K562 (cell line): ENCODE measurements at regions not wholly inside any gene's neighbourhood (a gene's known extent, or its start where the extent isn't known, plus 50 kb on each side); places are given as distances from the start of the nearest gene placed in this dataset.

Experiments
- ATAC-seq: fragments of 200-7000 bp; cut with Tn5 transposase; 3 replicates; pipeline ENCODE4 v1.9.1; 2020; ENCODE audit warnings: moderate library complexity
- BruUV-seq: library from RNA; stranded (reverse); fragments of 400-500 nt; replicated peaks from 2 replicates; lab custom pipeline; 2021; lab: Mats Ljungman, UMichigan
- CTCF ChIA-PET: fragments of 300-600 bp; formaldehyde crosslinking; extraction: SDS; loops from one replicate; lab custom pipeline; 2021; ENCODE audit warnings: low intra/inter-chr PET ratio; lab: Yijun Ruan, JAX
- POLR2A ChIA-PET: fragments of 300-600, 350-650 bp; sonication (Branson Sonifier 250); formaldehyde crosslinking; extraction: SDS; loops from one replicate; lab custom pipeline; 2021; ENCODE audit warnings: antibody characterized with exemption, inconsistent platforms; lab: Yijun Ruan, JAX
- DNase-seq, 4 experiments: peaks; one replicate each; pipeline versions ENCODE4 v3.0.0 to v3.0.0-alpha.2; 2011 to 2018; ENCODE audit warnings: low spot score in 3 of 4, mixed read lengths in 3 of 4; ENCODE audit errors: extremely low read depth in 1 of 4
- FAIRE-seq: peaks from 2 replicates; lab custom pipeline; 2011; peaks lifted over from hg19 to GRCh38; lab: Jason Lieb, UNC
- H2AFZ ChIP-seq: 2 replicates; pipeline ENCODE4 v1.6.0; 2011; ENCODE audit warnings: low read depth, low read length, control low read depth, inconsistent platforms
- H3K27ac ChIP-seq: fragments of 200-600 bp; 3 replicates; pipeline ENCODE4 v1.8.0; 2011; ENCODE audit warnings: low read depth, mild to moderate bottlenecking, control low read depth, inconsistent platforms, low read length, moderate library complexity, mixed read lengths; ENCODE audit errors: extremely low read depth
- H3K27me3 ChIP-seq, 2 experiments: fragments of 300-600 bp in 1 of 2; 2 replicates in 1 of 2; 3 replicates in 1 of 2; pipeline versions ENCODE4 v1.6.0 to v1.8.0; 2011; ENCODE audit warnings: inconsistent platforms in 2 of 2, low read length in 2 of 2, mild to moderate bottlenecking in 1 of 2, mixed read lengths in 1 of 2, moderate library complexity in 1 of 2; ENCODE audit not compliant: control insufficient read depth in 2 of 2, insufficient read depth in 2 of 2
- H3K36me3 ChIP-seq: fragments of 300-600 bp; 3 replicates; pipeline ENCODE4 v1.8.0; 2011; ENCODE audit warnings: mild to moderate bottlenecking, low read length, inconsistent platforms; ENCODE audit not compliant: control insufficient read depth, insufficient read depth
- H3K4me1 ChIP-seq, 2 experiments: fragments of 200-600 bp in 1 of 2; replicated peaks in 1 of 2; 2 replicates in 1 of 2; 3 replicates in 1 of 2; pipeline versions ENCODE4 v1.5.1 to v1.8.0; 2011; ENCODE audit warnings: inconsistent platforms in 2 of 2, low read length in 2 of 2, mild to moderate bottlenecking in 1 of 2, mixed read lengths in 1 of 2, moderate library complexity in 1 of 2; ENCODE audit not compliant: control insufficient read depth in 2 of 2, insufficient read depth in 2 of 2
- H3K4me2 ChIP-seq: 2 replicates; pipeline ENCODE4 v1.6.1; 2011; ENCODE audit warnings: low read length, control low read depth, inconsistent platforms, mixed read lengths; ENCODE audit not compliant: insufficient read depth
- H3K4me3 ChIP-seq: fragments of 200-600 bp; sonication (generic), shearing (Covaris generic); 2 replicates; pipeline ENCODE4 v1.5.1; 2016; ENCODE audit warnings: control low read depth, inconsistent platforms
- H3K79me2 ChIP-seq: fragments of 200-600 bp; 3 replicates; pipeline ENCODE4 v1.8.0; 2011; ENCODE audit warnings: low read length, inconsistent platforms; ENCODE audit not compliant: control insufficient read depth, insufficient read depth
- H3K9ac ChIP-seq, 2 experiments: 2 replicates each; pipeline versions ENCODE4 v1.6.0 to v1.6.1; 2011; ENCODE audit warnings: low read depth in 2 of 2, low read length in 2 of 2, control low read depth in 1 of 2, inconsistent platforms in 1 of 2, mild to moderate bottlenecking in 1 of 2, mixed read lengths in 1 of 2; ENCODE audit not compliant: insufficient read depth in 1 of 2
- H3K9me1 ChIP-seq: one replicate; pipeline ENCODE4 v1.6.0; 2011; ENCODE audit warnings: inconsistent platforms, mild to moderate bottlenecking, low read length, moderate library complexity; ENCODE audit not compliant: control insufficient read depth, insufficient read depth
- H3K9me3 ChIP-seq: replicated peaks from 2 replicates; pipeline ENCODE4 v1.5.1; 2011; ENCODE audit warnings: low read depth, low read length, inconsistent platforms; ENCODE audit not compliant: control insufficient read depth, insufficient read depth
- H4K20me1 ChIP-seq: replicated peaks from 2 replicates; pipeline ENCODE4 v1.6.1; 2011; ENCODE audit warnings: low read length, inconsistent platforms, mixed read lengths; ENCODE audit not compliant: control insufficient read depth, insufficient read depth
- ARHGAP35 ChIP-seq: fragments of 450-650 bp; IDR thresholded peaks from 2 replicates; pipeline ENCODE4 v1.6.1; 2018; ENCODE audit not compliant: partially characterized antibody
- HLTF ChIP-seq: fragments of 450-650 bp; IDR thresholded peaks from 2 replicates; pipeline ENCODE4 v1.6.1; 2016
- JUNB ChIP-seq: fragments of 450-650 bp; formaldehyde crosslinking; conservative IDR thresholded peaks from 2 replicates; pipeline ENCODE4 v1.4.0; 2020; ENCODE audit warnings: mild to moderate bottlenecking
- KAT2B ChIP-seq: IDR thresholded peaks from one replicate; pipeline ENCODE4 v1.6.1; 2012; ENCODE audit warnings: low read depth, mild to moderate bottlenecking, control low read depth, inconsistent platforms, low read length, moderate library complexity
- LEF1 ChIP-seq: fragments of 450-650 bp; IDR thresholded peaks from 2 replicates; pipeline ENCODE4 v1.6.1; 2016; ENCODE audit warnings: mild to moderate bottlenecking
- NCOA1 ChIP-seq: fragments of 450-650 bp; IDR thresholded peaks from 2 replicates; pipeline ENCODE4 v1.6.1; 2016; ENCODE audit warnings: low read depth
- NR2F6 ChIP-seq: fragments of 450-650 bp; formaldehyde crosslinking; IDR thresholded peaks from 2 replicates; pipeline ENCODE4 v1.4.0; 2020; ENCODE audit warnings: mild to moderate bottlenecking
- POLR2G ChIP-seq: fragments of 200-400 bp; formaldehyde crosslinking; IDR thresholded peaks from 2 replicates; pipeline ENCODE4 v1.6.1; 2017; ENCODE audit warnings: low read depth, mild to moderate bottlenecking, antibody characterized with exemption, low read length, moderate library complexity
- SIN3A ChIP-seq, 2 experiments: fragments of 150-350 bp in 1 of 2; IDR thresholded peaks; 2 replicates each; pipeline ENCODE4 v1.6.1; 2011 to 2016; ENCODE audit warnings: borderline replicate concordance in 2 of 2, low read depth in 2 of 2, low read length in 2 of 2, mild to moderate bottlenecking in 2 of 2, moderate library complexity in 2 of 2; ENCODE audit not compliant: control insufficient read depth in 1 of 2
- TAF7 ChIP-seq: fragments of 450-650 bp; IDR thresholded peaks from 2 replicates; pipeline ENCODE4 v1.6.1; 2016; ENCODE audit warnings: missing genetic modification characterization, missing compliant biosample characterization
- ZNF175 ChIP-seq: fragments of 200-800 bp; sonication (Bioruptor generic); IDR thresholded peaks from 2 replicates; pipeline ENCODE4 v1.6.1; 2016; ENCODE audit warnings: low read depth, mild to moderate bottlenecking, missing genetic modification characterization, missing compliant biosample characterization
- ZNF263 ChIP-seq: sonication (generic); formaldehyde crosslinking; IDR thresholded peaks from 2 replicates; pipeline ENCODE4 v1.8.0; 2022; ENCODE audit warnings: mild to moderate bottlenecking, missing genetic modification reagents, borderline replicate concordance
- ZNF75A ChIP-seq: fragments of 450-650 bp; formaldehyde crosslinking; IDR thresholded peaks from 2 replicates; pipeline ENCODE4 v1.4.0; 2020; ENCODE audit warnings: mild to moderate bottlenecking
- WGBS: fragments of 100-300 bp; shearing (Covaris generic); methylation state at CpG from one replicate; pipeline ENCODE4 v1.1.6; 2016; ENCODE audit warnings: low coverage, mixed read lengths; ENCODE audit not compliant: insufficient coverage; ENCODE audit errors: missing lambda C conversion rate; 5-methylcytosine and 5-hydroxymethylcytosine counted together
- in situ Hi-C: fragments of 300-500 bp; cut with MboI; formaldehyde crosslinking; loops from 4 replicates; pipeline ENCODE4 v1.15.0; 2018; ENCODE audit warnings: inconsistent platforms, mixed read lengths
- intact Hi-C: fragments of 100-400 bp; cut with micrococcal nuclease; formaldehyde crosslinking; loops from 2 replicates; pipeline ENCODE4 v1.14.2; 2022
- TF ChIP-seq, protein P1 (sequence below): fragments of 250-450 bp; sonication (Bioruptor Pico); IDR thresholded peaks from 2 replicates; pipeline ENCODE4 v1.8.0; 2021; ENCODE audit warnings: moderate library complexity, mild to moderate bottlenecking, inconsistent platforms
- TF ChIP-seq, protein P2 (sequence below): fragments of 450-650 bp; IDR thresholded peaks from 2 replicates; pipeline ENCODE4 v1.6.1; 2016; ENCODE audit warnings: mild to moderate bottlenecking
- TF ChIP-seq, protein P3 (sequence below): fragments of 450-650 bp; formaldehyde crosslinking; IDR thresholded peaks from 2 replicates; pipeline ENCODE4 v1.4.0; 2020; ENCODE audit warnings: mild to moderate bottlenecking, mixed read lengths

DNA sequence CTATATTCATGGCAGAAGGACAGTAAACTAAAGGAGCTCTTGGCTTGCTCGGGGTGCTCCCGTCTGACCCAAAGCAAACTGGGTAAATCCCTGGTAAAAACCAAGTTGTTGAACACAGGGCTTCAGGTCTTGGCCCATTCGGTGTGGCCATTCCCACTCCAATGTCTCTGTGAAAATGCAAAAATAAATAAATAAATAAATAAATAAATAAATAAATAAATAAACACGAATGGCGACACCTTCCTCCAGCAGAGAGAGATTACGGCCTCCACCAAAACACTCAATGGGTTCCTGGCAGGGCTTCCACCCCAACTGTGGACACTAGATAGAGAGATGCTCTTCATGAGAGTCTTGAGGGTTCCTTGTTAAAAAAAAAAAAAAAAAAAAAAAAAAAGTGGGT is 325.3 kb downstream of the SOX9 start (continued):
- TF ChIP-seq, protein P1, sequence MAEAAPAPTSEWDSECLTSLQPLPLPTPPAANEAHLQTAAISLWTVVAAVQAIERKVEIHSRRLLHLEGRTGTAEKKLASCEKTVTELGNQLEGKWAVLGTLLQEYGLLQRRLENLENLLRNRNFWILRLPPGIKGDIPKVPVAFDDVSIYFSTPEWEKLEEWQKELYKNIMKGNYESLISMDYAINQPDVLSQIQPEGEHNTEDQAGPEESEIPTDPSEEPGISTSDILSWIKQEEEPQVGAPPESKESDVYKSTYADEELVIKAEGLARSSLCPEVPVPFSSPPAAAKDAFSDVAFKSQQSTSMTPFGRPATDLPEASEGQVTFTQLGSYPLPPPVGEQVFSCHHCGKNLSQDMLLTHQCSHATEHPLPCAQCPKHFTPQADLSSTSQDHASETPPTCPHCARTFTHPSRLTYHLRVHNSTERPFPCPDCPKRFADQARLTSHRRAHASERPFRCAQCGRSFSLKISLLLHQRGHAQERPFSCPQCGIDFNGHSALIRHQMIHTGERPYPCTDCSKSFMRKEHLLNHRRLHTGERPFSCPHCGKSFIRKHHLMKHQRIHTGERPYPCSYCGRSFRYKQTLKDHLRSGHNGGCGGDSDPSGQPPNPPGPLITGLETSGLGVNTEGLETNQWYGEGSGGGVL (CRISPR knock-in tag) = no peak
- TF ChIP-seq, all 486 proteins: peak for 0

DNA sequence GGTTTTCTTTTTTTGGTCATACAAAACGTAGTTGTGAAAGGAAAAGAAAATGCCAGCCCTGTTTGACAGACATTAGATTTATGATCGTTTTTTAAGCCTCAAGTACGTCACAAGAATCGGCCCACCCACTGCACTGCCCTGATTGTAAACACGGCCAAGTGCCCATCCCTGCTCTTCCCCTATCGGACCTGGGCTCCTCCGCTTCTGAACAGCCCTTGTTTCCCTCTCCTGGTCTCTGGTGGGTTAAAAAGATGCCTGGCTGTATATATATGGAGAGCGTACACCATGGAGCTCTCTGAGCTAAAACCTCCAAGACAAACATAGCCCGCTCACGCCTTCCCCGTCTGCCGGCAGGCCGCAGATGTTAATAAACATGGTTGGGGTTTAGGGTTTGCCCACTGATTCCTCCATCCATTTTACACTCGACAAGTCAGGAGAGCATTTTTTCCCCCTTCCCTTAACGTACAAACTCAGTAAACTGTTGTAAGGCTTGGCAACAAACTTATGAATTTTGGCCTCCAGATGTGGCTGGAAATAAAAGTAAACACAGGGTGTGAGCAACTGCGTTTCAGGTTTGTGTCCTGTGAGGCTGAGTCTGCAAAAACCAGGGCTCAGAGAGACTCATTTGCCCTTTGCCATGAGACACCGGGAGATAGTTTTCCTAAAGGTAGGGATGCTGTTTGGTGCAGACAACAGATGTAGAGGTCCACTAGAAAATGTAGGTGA is 325.9 kb downstream of the SOX9 start:
- Histone ChIP-seq H3K4me1 (no peaks in the 10 kb centered on the region), H3K9ac (no peak overlapping the region), H3K9me3 (no peaks in the 10 kb centered on the region), H2AFZ (no peak overlapping the region), H4K20me1 (no peaks in the 10 kb centered on the region), H3K4me2 (no peak overlapping the region), H3K27ac (no peak overlapping the region), H3K9me1 (no peaks in the 10 kb centered on the region), H3K79me2 (no peaks in the 10 kb centered on the region), H3K4me3 (no peak overlapping the region), H3K36me3 (no peaks in the 10 kb centered on the region), H3K27me3 (no peaks in the 10 kb centered on the region; a peak in 1 of 5 replicates)
- CTCF ChIA-PET = no interaction called here
- whole genome bisulfite sequencing = 9% methylated on average over 17 of the region's 17 CpGs
- no peak for ATAC-seq
- BruUV-seq = no TSS peak
- POLR2A ChIA-PET = interaction anchor here (1.2 kb wide), 1 partner anchor 18 kb away, joined by 7 read pairs; no protein-coding TSS in a partner anchor
- in situ Hi-C loops = no loop called here
- intact Hi-C loops = no loop called here
- FAIRE-seq = no peak
- DNase-seq = no peak
- TF ChIP-seq HLTF = no peak
- TF ChIP-seq, protein P2, sequence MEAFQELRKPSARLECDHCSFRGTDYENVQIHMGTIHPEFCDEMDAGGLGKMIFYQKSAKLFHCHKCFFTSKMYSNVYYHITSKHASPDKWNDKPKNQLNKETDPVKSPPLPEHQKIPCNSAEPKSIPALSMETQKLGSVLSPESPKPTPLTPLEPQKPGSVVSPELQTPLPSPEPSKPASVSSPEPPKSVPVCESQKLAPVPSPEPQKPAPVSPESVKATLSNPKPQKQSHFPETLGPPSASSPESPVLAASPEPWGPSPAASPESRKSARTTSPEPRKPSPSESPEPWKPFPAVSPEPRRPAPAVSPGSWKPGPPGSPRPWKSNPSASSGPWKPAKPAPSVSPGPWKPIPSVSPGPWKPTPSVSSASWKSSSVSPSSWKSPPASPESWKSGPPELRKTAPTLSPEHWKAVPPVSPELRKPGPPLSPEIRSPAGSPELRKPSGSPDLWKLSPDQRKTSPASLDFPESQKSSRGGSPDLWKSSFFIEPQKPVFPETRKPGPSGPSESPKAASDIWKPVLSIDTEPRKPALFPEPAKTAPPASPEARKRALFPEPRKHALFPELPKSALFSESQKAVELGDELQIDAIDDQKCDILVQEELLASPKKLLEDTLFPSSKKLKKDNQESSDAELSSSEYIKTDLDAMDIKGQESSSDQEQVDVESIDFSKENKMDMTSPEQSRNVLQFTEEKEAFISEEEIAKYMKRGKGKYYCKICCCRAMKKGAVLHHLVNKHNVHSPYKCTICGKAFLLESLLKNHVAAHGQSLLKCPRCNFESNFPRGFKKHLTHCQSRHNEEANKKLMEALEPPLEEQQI = no peak
- TF ChIP-seq ZNF75A (CRISPR knock-in tag) = no peak
- TF ChIP-seq LEF1 = no peak
- no peak for TF ChIP-seq KAT2B
- TF ChIP-seq ZNF175 (CRISPR knock-in tag) = no peak
- TF ChIP-seq POLR2G = no peak
- no peak for TF ChIP-seq JUNB (CRISPR knock-in tag)
- no peak for TF ChIP-seq SIN3A (IDR thresholded peaks at IDR 0.05; ENCODE audit: borderline replicate concordance in 2 of 2, control insufficient read depth in 1 of 2, low read depth in 2 of 2, low read length in 2 of 2)
- TF ChIP-seq ZNF263 (CRISPR knock-in tag) = no peak
- no peak for TF ChIP-seq TAF7
- TF ChIP-seq, protein P3, sequence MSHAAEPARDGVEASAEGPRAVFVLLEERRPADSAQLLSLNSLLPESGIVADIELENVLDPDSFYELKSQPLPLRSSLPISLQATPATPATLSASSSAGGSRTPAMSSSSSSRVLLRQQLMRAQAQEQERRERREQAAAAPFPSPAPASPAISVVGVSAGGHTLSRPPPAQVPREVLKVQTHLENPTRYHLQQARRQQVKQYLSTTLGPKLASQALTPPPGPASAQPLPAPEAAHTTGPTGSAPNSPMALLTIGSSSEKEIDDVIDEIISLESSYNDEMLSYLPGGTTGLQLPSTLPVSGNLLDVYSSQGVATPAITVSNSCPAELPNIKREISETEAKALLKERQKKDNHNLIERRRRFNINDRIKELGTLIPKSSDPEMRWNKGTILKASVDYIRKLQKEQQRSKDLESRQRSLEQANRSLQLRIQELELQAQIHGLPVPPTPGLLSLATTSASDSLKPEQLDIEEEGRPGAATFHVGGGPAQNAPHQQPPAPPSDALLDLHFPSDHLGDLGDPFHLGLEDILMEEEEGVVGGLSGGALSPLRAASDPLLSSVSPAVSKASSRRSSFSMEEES (CRISPR knock-in tag) = no peak
- no peak for TF ChIP-seq NCOA1
- no peak for TF ChIP-seq NR2F6 (CRISPR knock-in tag)
- TF ChIP-seq ARHGAP35 = no peak
